ENCODE measurements at regions not wholly inside any gene's neighbourhood (a gene's known extent, or its start where the extent isn't known, plus 50 kb on each side); places are given as distances from the start of the nearest gene placed in this dataset.
"Not testable (repeated sequence)": the region's sequence is repeated elsewhere in the genome, so short reads cannot be mapped to it uniquely, and the experiment has no call there.

- DNase-seq (ENCODE audit: low read depth in 2 of 2) = no peak
Measured at GRCh38 chr6:119890470-119890869, 540.9 kb upstream of the MAN1A1 start.

DNA sequence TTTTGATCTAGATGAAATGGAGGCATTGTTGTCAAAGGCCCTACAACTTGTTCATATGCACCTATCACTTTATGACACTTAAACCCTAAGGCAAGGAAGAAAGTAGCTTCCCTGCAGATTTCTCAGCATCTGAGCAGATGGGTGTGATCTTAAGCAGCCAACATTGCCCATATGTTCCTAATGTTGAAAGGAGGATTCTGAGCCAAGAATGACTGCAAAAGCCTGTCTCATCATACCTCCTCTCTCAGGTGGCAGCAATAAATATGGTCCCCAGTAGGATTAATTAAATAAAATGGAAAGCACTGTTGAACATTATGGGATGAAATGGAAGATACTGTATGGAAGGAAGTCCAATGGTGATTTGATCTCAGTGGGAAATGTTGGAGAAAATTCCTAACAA is 538.1 kb upstream of the MAN1A1 start:
- DNase-seq (ENCODE audit: low read depth in 2 of 2) = no peak

GRCh38 chr6:119881416-119881815 is 531.9 kb upstream of the MAN1A1 start:
- no peak for DNase-seq (ENCODE audit: low read depth in 2 of 2)

DNA sequence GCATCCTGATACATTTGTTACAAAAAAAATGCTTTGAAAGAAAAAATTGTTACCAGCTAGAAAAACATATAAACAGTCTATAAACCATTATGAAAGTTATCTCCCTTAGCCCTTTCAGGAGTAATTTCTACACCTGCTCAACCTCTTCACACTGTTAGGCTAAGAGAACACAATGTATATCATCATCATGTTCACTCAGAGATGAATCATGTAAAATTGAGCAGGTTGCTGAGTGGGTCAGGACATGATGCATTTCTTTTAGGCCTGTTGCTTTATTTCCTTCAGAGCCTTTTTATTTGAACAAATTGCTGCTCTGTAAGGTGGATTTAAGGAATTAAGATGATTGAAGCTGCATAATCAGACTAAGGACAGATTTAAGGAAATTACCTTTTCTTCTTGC is 531.3 kb upstream of the MAN1A1 start:
- no peak for DNase-seq (ENCODE audit: low read depth in 2 of 2)

GRCh38 chr6:119879731-119880130 is 530.2 kb upstream of the MAN1A1 start:
- DNase-seq (ENCODE audit: low read depth in 2 of 2) = no peak

GRCh38 chr6:119874381-119874780 is 524.8 kb upstream of the MAN1A1 start:
- no peak for DNase-seq (ENCODE audit: low read depth in 2 of 2)

- DNase-seq (ENCODE audit: low read depth in 2 of 2) = no peak
Measured at GRCh38 chr6:119873107-119873506, 523.5 kb upstream of the MAN1A1 start.

DNA sequence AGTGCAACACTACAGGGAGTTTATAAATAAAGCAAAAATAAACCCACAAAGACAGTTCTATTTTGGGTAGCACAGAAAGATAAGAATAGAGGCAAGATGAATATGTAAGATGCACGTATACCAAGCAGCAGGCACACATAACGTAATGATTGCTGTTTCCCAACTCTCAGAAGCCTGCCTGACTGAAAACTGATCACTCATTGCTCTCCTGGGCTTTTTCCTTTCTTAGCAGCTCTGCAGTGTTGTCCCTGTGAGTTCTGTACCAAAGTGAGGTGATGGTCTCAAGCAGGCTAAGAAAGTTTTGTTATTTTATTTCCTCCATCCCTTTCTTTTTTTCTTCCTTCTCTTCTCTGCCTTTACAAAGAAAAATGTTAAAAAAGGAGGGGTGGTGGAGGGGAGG is 522.0 kb upstream of the MAN1A1 start:
- no peak for DNase-seq (ENCODE audit: low read depth in 2 of 2)

DNA sequence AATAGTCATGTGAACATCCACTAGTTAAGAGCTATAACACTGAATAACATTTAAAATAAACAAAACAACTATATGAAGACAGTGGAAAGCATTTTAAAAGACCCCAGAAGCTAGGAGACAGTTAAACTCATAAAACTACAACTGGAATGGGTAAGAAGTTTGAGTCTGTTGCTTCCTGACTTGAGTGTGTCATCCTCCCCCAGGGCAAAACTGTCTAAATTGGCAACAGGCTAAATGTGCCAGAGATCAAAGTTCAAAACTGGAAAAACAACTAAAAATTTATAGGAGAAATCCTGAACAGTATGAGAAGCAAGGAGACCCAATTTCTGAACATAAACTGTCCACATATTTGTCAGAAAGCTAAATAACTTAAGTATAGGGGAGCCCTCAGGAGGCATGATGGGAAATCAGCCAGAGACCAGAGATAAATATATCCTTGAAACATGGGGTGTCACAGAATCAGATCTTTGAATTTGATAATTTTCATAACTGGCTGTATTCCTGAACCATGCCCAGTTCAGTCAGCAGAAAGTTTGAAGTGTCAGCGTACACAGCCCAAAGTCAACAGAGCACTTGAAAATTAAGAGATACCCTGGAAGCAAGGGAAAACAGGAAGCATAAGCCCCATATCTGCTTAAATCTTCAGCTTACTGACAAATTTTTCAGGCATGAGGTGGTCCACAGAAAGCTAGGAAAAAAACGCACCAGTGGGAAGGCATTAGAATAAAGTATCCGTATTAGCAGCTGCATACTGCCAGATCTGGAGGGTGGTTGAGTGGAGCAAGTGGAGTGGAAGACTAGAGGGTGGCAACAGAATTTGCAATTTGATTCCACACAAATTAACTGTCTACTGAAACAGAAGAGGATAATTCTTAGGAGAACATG is 516.1 kb upstream of the MAN1A1 start:
- DNase-seq (ENCODE audit: low read depth in 2 of 2) = no peak

DNA sequence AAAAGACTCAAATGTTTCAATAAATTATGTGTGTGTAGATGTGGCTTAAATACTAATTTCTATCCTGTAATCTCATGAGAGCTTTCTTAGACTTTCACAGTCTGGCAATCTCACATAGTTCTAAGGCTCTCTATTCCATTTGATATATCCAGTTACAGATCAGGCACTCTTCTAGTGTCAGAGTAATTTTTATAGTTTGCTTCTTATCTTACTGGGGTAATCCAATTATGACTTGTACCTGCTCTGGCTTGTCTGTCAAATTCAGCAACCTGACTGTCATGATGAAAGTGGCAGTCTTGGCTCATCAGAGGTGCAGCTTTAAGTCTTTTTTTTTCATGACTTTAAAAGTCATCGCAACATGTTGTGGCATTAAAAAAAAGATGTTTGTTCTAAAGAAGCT is 513.2 kb upstream of the MAN1A1 start:
- DNase-seq (ENCODE audit: low read depth in 2 of 2) = no peak

DNA sequence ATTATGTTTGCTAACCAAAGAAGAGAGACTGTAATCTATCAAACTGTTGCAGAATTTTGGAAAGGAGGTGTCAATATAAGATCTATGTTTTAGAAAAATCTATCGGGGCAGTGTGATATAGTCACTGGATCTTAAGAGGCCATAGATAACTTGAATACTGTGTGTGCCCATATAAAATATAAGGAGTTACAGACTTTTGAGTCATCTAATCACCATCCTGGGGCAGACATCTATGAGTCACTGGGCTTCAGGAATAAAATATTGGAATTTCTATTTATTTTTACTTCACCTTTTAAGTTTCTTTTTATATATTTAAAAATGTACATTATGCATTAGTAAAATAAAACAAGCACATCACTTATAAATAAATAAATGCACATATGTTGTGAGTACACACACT is 509.3 kb upstream of the MAN1A1 start:
- DNase-seq (ENCODE audit: low read depth in 2 of 2) = no peak

DNA sequence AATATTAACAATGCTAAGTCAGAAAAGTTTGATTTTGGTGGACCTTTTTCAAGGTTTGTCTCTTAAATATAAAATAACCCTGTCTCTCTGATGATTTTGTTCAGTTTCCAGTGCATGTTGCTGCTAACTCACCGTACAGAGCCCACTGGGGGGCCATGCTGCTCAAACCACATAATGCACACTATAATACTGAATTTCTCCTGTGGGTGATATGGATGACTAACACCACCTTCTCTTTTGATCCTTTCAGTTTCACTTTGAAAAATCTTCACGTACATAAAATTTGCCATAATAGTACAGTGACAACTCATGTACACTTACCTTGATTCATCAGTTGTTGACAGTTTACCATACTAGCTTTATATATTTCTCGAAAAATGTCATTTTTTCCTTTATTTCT is 506.6 kb upstream of the MAN1A1 start:
- DNase-seq (ENCODE audit: low read depth in 2 of 2) = no peak

GRCh38 chr6:119848696-119849095 is 499.1 kb upstream of the MAN1A1 start:
- DNase-seq (ENCODE audit: low read depth in 2 of 2) = no peak

GRCh38 chr6:119845161-119845560 is 495.6 kb upstream of the MAN1A1 start:
- no peak for DNase-seq (ENCODE audit: low read depth in 2 of 2)

GRCh38 chr6:119844387-119844786 is 494.8 kb upstream of the MAN1A1 start:
- DNase-seq (ENCODE audit: low read depth in 2 of 2) = no peak

GRCh38 chr6:119842191-119842590 is 492.6 kb upstream of the MAN1A1 start:
- no peak for DNase-seq (ENCODE audit: low read depth in 2 of 2)

DNA sequence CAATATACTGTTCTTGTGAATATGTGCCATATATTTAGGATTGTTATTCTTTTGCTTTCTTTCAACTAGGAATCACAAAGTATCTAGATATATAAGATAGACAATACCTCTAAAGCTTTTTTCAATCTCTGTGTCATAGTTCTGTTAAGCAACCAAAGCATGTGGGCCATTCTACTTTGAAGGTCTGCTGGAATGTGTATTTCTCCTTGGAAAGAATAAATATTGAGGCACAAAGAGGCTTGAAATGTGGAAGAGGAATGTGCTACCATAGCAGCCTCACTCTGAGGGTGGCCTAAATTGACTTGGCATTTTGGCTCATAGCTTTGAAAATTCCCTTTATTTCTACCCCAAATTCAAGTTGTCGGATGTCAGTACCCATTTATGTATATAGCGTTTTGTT is 488.5 kb upstream of the MAN1A1 start:
- DNase-seq (ENCODE audit: low read depth in 2 of 2) = no peak

DNA sequence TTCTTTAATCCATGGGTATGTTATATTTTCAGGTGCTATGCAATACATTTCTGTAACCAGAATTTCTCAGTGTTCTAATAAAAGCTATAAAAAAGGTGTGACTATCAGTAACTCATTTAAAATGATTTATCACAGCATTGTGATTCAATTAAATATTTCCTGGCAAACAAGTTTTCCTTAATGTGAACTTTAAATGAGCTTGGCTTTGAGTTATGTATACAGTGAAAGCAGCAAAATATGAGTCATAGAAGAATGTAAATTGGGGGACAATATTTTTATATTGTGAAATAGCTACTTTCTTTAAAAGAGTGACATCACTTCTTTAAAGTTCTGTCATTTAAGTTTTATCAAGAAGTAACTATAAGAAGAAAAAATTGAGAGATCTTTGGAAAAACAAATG is 484.9 kb upstream of the MAN1A1 start:
- no peak for DNase-seq (ENCODE audit: low read depth in 2 of 2)

GRCh38 chr6:119832411-119832810 is 482.9 kb upstream of the MAN1A1 start:
- no peak for DNase-seq (ENCODE audit: low read depth in 2 of 2)

DNA sequence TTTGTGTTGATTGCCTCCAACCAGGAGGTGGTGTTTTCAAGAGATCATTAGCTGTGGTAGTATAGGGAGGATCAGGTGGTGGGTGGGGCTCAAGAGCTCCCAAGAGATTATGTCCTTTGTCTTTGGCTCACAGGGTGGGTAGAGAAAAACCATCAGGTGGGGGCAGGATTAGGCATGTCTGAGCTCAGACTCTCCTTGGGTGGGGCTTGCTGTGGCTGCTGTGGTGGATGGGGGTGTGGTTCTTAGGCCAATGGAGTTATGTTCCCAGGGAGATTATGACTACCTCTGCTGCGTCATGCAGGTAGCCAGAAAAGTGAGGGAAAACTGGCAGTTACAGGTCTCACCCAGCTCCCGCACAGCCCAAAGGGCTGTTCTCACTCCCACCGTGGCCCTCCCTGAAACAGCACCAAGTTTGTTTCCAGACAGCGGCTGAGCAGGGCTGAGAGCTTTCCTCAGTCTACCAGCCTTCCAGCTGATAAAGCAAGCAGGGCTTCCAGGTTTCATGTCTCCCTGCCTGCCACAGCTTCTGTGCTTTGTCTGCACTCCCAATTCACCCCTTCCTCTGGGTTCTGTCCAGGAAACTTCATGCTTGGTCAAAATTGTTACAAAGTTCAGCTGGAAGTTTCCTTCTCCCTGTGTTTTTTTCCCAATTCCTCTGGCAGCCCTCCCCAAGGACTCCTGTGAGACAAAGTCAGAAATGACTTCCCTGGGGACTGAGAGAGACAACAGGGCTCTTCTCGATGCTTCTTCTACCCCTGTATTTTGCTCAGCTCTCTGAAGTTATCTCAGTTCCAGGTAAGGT is 481.1 kb upstream of the MAN1A1 start:
- DNase-seq (ENCODE audit: low read depth in 2 of 2) = no peak

DNA sequence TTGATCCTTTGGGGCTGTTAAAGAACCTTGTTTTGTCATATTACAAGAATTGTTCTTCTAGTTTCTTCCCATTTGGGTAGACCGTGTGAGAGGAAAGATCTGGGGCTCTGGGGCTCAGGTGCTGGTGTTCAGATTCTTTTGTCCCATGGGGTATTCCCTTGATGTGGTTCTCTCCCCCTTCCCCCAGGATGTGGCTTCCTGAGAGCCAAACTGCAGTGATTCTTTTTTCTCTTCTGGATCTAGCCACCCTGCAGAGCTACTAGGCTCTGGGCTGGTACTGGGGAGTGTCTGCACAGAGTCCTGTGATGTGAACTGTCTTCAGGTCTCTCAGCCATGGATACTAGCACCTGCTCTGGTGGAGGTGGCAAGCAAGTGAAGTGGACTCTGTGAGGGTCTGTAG is 480.5 kb upstream of the MAN1A1 start:
- DNase-seq (ENCODE audit: low read depth in 2 of 2) = no peak

DNA sequence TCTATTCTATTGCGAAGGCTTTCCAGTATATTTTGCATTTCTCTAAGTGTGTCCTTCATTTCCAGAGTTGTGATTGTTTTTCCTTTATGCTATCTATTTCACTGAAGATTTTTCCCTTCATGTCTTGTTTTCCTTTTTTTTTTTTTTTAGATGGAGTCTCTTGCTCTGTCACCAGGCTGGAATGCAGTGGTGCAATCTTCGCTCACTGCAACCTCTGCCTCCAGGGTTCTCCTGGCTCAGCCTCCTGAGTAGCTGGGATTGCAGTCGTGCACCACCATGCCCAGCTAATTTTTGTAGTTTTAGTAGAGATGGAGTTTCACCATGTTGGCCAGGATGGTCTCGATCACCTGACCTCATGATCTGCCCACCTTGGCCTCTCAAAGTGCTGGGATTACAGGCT is 479.9 kb upstream of the MAN1A1 start:
- not testable (repeated sequence) for DNase-seq (ENCODE audit: low read depth in 2 of 2)

GRCh38 chr6:119829006-119829405 is 479.4 kb upstream of the MAN1A1 start:
- DNase-seq (ENCODE audit: low read depth in 2 of 2) = no peak
